Right atrium auricular region (tissue), 2 donors: ENCODE measurements at regions not wholly inside any gene's neighbourhood (a gene's known extent, or its start where the extent isn't known, plus 50 kb on each side); places are given as distances from the start of the nearest gene placed in this dataset.

Source experiments
- DNase-seq: peaks from one replicate; pipeline ENCODE4 v3.0.0-alpha.2; 2019; ENCODE audit warnings: low spot score
- H3K27ac ChIP-seq, 2 donors: fragments of 200-600 bp; sonication (generic); 1 replicate in 1 of 2; 2 replicates in 1 of 2; pipeline ENCODE4 v1.5.1; 2016 to 2019
- H3K27me3 ChIP-seq, 2 donors: fragments of 200-600 bp; sonication (generic); one replicate each; pipeline versions ENCODE4 v1.5.1 to v1.6.0; 2017 to 2019
- H3K36me3 ChIP-seq: fragments of 200-600 bp; sonication (generic); one replicate; pipeline ENCODE4 v1.5.1; 2016
- H3K4me1 ChIP-seq, 2 donors: fragments of 200-600 bp; sonication (generic); one replicate each; pipeline versions ENCODE4 v1.5.1 to v1.6.0; 2017 to 2019
- H3K4me3 ChIP-seq, 2 donors: fragments of 200-600 bp; sonication (generic); 1 replicate in 1 of 2; 2 replicates in 1 of 2; pipeline ENCODE4 v1.5.1; 2017 to 2019; ENCODE audit warnings: mild to moderate bottlenecking in 1 of 2, moderate library complexity in 1 of 2
- H3K9me3 ChIP-seq, 2 donors: fragments of 200-600 bp; sonication (generic); one replicate each; pipeline ENCODE4 v1.5.1; 2019
- CTCF ChIP-seq, 2 donors: fragments of 200-600 bp; sonication (generic); IDR thresholded peaks; one replicate each; pipeline ENCODE4 v1.5.1; 2019; ENCODE audit warnings: antibody characterized with exemption in 2 of 2

DNA sequence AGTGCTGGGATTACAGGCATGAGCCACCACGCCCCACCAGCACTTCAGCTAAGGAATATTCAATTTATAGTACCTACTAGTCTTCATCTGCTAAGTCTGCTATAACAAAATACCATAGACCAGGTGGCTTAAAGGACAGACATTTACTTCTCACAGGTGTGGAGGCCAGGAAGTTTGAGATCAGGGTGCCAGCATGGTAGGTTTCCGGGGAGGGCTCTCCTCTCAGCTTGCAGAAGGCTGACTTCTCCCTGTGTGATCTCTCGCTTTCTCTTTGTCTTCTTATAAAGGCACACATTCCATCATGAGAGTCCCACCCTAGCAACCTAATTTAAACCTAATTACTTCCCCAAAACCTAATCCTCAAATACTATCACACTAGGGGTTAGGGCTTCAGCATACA is 433.0 kb downstream of the INSC start:
- no peaks in the 10 kb centered on the region for H3K36me3 ChIP-seq
- H3K4me3 ChIP-seq: no peak overlapping the region
- TF ChIP-seq CTCF (IDR thresholded peaks at IDR 0.05): no peak
- no peaks in the 10 kb centered on the region for H3K4me1 ChIP-seq
- H3K27me3 ChIP-seq: no peaks in the 10 kb centered on the region
- H3K9me3 ChIP-seq: no peaks in the 10 kb centered on the region
- H3K27ac ChIP-seq: no peak overlapping the region
- DNase-seq: no peak

DNA sequence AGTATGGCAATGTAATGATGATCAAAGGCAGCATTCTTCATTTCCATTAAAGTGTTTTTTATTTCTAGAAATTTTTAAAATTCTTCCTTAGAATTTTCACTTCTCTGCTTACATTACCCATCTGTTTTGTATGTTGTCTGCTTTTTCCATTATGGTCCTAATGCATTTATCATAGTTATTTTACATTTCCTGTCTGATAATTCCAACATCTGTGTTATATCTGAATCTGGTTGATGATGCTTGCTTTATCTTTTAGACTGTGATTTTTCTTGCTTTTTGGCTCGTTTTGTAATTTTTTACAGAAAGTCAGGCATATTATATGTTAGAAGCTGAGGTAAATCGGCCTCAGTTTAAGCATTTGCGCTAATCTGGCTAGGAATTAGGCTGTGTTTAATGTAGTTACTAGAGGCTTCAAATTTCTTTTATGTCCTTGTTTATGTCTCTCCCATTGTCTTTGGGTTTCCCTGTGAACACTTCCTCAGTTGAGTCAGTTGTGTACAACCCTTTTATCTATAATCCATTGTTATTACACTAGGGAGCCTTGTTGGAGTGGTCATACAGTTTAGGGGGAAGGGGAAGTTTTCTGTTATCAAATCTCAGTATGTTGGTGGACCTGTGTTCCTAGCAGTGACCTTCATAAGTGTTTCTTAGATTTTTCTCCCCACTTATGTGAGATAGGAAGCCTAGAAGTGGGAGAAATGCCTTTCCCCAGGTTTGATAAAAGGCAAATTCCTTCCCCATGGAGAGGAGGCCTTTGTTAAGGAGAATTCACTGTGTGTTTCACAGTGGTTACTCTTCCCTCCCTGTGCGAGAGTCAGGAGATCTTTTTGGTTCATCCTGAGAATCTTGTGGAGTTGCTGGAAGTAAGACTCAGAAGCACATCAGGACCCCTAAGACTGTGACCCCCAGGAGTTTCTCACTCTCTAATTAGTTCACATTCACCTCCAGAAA is 437.5 kb downstream of the INSC start:
- H3K9me3 ChIP-seq: no peaks in the 10 kb centered on the region
- H3K4me3 ChIP-seq: no peak overlapping the region
- H3K27me3 ChIP-seq: no peaks in the 10 kb centered on the region
- DNase-seq: no peak
- H3K36me3 ChIP-seq: no peaks in the 10 kb centered on the region
- H3K4me1 ChIP-seq: no peaks in the 10 kb centered on the region
- H3K27ac ChIP-seq: no peak overlapping the region
- no peak for TF ChIP-seq CTCF (IDR thresholded peaks at IDR 0.05)

GRCh38 chr11:15555161-15555560 is 440.4 kb downstream of the INSC start:
- Histone ChIP-seq H3K9me3 (no peaks in the 10 kb centered on the region), H3K4me3 (no peak overlapping the region), H3K27me3 (no peaks in the 10 kb centered on the region), H3K36me3 (no peaks in the 10 kb centered on the region), H3K4me1 (no peaks in the 10 kb centered on the region), H3K27ac (no peak overlapping the region)
- TF ChIP-seq CTCF (IDR thresholded peaks at IDR 0.05): no peak
- DNase-seq: no peak

- TF ChIP-seq CTCF (IDR thresholded peaks at IDR 0.05): no peak
Observed at GRCh38 chr11:15557457-15558230, 442.9 kb downstream of the INSC start.

GRCh38 chr11:15558513-15559181 is 443.9 kb downstream of the INSC start:
- Histone ChIP-seq H3K4me1 (no peaks in the 10 kb centered on the region), H3K9me3 (no peaks in the 10 kb centered on the region), H3K27ac (no peak overlapping the region), H3K4me3 (no peak overlapping the region), H3K27me3 (no peaks in the 10 kb centered on the region), H3K36me3 (no peaks in the 10 kb centered on the region)
- no peak for DNase-seq
- no peak for TF ChIP-seq CTCF (IDR thresholded peaks at IDR 0.05)

More at GRCh38 chr11:15557457-15558230, 442.9 kb downstream of the INSC start:
- no peak for DNase-seq
- Histone ChIP-seq H3K4me1 (no peaks in the 10 kb centered on the region), H3K36me3 (no peaks in the 10 kb centered on the region), H3K27ac (no peak overlapping the region), H3K4me3 (no peak overlapping the region), H3K9me3 (no peaks in the 10 kb centered on the region), H3K27me3 (no peaks in the 10 kb centered on the region)
